SIG-M5 (cell line): ENCODE measurements at regions not wholly inside any gene's neighbourhood (a gene's known extent, or its start where the extent isn't known, plus 50 kb on each side); places are given as distances from the start of the nearest gene placed in this dataset.
"Not testable (repeated sequence)": the region's sequence is repeated elsewhere in the genome, so short reads cannot be mapped to it uniquely, and the experiment has no call there.

Experiments used
- DNase-seq: peaks from one replicate; lab custom pipeline; 2025; lab: John Stamatoyannopoulos, UW

DNA sequence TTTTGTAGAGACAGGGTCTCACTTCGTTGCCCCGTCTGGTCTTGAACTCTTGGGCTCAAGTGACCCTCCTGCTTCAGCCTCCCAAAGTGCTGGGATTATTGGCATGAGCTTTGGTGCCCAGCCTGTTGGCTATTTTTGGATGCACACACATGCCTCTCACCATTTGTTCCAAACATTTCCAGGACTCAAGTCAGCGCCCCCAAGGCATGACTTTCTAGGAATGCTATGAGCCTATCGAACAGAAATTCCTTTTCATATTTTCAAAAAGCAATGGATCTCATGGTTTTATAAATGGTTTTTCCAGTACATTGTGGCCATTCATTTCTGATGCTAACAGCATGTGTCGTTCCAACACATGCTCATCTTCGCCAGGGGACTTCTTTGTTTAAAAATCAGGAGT, 119.3 kb upstream of the NAA20 start:
- no peak for DNase-seq

DNA sequence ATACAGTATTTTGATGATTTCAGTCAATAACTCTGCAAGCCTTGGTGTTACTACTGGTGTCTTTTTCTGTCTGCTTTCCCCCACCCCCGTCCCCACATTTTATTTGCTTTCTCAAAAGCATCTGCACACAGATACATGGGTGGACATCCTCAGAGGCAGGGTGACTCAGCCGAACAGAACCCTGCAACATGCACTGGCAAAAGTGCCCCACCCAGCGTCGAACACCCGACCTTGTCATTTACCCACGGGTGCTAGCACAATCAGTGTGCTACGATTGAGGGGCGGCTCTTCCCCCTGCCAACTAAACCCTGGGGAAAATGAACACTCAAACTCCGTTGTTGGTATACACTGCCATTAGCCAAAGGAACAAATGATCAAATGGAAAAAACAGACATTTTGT, 115.9 kb upstream of the NAA20 start:
- no peak for DNase-seq

DNA sequence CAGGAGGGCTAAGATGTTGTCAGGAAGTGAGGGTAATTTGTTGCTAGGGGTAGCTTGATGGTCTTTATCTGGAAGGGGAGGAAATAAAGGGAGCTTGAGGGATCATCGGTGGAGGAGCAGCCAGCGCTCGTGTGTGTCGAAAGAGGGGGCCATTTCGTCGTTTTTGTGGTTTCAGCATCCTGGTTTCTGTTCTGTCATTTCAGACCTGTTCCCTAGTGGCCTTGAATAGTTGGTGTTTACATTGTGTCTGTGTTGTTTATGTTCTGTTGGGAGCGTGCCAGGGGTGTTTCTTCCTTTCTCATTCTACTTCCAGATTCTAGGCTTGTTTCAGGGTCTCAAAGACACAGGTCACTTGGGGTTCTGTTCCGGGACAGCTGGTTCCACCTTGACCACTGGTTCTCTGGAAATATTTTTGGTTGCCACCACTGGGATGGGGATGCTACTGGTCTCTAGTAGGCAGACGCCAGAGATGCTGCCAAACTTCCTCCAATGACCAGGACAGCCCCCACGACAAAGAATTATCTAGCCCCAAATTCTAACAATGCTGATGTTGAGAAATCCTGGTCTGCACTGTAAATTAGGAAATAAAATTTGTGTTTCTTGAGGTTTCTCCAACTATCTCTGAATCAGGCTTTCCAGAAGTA, 113.9 kb upstream of the NAA20 start:
- peak; percentile 77 for DNase-seq

DNA sequence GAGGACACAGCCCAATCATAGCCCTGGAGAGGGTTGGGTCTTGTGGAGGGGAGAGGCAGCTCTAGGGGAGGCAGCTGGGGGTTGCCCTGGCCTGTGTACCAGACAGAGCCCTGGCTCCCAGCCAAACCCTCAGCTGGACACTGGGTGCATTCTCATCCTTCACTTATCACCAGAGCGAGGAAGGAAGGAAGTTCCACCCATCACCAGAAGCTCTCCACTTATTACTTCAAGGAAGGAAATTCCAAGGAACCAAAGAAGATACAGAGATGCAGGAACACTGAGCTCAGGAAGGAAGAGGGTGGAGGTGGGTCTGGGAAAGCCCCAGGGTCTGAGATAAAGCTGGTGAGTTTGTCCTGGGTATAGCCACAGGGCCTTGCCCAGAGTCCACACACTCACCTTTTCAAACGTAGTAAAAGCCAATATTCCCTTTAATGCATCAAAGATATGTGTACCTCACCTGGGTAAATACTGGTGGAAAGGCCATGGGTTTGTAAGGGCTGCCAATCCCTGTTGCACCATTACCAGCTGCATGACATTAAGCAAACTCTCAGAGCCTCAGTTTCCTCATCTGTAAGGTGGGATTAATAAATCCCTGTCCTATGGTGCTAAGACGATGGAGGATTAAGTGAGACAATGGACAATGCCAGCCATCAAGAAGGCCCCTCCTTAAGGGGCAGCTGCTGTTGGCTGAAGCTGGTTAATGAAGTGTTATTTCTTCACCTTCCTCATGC, 109.7 kb upstream of the NAA20 start:
- DNase-seq: no peak

DNA sequence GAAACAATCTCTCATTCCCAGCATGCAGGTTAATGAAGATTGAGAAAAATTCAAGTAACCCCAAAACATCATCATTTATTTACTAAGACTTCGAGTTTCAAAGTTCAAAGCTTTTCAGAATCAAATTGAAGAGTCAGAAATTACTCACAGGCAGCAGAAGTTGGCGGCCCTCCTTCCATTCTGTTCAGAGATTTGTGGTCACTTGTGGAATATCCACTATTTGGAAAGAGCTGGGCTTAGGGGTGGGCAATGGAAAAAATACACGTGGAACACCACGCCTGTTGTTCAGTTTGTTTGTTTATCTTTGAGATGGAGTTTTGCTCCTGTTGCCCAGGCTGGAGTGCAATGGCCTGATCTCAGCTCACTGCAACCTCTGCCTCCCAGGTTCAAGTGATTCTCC, 108.6 kb upstream of the NAA20 start:
- no peak for DNase-seq

DNA sequence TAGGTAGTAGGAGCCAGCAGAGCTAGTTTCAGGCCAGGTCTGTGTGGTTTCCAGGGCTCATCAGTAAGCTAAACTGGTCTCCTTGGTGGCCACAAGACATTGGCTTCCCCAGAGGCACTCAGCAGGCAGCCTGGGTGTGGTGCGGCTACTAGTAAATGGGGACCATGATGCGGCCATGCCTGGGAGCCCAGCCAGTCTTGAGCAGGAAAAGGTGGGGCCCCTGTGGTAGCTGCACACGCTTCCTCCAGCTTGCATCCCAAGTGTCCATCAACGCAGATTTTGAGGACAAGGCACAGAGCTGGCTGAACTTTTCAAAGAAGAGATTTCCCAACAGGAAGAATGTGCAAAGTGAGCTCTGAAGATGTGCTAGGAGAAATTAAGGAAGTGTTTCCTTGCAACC, 107.4 kb upstream of the NAA20 start:
- no peak for DNase-seq

DNA sequence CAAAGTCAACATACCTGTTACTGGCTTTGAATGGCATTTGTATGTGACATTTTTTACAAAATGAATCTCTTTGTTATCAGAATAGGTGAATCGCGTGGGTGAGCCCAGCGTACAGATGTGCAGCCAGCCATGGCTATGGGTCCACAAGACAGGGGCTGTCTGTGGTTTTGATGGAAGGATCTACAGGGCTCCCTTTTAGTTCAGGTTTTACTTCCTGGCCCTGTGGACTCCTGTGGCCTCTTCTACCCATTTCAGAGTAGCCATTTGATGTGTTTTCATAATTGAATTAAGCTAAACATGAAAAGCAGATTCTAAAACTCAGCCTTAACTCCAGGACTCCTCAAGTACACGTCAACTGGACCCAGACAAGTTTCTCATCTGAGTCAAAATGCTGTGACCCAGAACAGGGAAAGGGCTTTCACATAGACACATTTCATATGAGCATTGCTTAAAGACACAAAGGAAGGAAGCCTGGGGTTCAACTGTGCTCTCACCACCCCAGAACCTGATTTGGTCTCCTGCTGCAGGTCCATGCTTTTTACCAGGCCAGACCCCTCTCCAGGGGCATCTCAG, 105.3 kb upstream of the NAA20 start:
- no peak for DNase-seq

DNA sequence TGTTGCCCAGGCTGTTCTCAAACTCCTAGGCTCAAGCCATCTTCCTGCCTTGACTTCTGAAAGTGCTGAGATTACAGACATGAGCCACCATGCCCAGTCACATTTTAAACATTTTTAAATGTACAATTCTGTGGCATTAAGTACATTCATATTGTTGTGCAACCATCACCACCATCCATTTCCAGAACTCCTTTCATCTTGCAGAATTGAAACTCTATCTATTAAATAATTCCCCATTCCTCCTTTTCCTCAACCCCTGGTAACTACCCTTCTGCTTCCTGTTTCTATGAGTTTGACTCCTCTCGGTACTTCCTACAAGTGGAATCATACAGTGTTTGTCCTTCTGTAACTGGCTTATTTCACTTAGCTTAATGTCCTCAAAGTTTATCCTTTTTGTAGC, 103.8 kb upstream of the NAA20 start:
- no peak for DNase-seq

DNA sequence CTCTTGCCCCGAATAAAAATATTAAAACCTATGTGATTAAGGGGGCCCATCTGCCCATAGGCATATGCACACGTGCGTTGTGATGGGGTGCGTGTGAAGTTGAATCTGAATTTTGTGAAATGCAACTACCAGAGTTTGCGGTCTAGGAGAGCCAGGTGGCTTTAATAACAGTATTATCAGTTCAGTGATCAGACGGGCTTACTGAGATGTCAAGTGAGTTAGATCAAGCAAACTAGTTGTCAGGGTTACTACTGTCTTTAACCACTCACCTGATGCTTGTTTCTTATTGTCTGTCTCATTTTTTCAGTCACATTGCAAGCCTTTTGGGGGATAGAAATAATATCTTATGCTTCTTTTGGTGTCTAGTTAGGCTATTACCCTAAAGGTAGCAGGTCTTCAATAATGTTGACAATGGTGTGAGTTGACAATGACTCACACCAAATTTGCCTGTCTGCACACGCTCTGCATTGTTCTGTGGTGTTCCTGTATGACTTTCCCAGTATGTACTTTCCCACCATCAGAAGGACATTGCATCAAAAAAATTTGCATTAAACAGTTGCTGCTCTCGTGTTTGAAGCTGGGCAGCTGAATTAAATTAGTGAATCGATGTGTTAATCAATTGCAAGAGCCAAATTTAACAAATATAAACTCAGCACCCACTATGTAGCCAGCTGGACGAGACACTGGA, 103.1 kb upstream of the NAA20 start:
- DNase-seq: no peak

DNA sequence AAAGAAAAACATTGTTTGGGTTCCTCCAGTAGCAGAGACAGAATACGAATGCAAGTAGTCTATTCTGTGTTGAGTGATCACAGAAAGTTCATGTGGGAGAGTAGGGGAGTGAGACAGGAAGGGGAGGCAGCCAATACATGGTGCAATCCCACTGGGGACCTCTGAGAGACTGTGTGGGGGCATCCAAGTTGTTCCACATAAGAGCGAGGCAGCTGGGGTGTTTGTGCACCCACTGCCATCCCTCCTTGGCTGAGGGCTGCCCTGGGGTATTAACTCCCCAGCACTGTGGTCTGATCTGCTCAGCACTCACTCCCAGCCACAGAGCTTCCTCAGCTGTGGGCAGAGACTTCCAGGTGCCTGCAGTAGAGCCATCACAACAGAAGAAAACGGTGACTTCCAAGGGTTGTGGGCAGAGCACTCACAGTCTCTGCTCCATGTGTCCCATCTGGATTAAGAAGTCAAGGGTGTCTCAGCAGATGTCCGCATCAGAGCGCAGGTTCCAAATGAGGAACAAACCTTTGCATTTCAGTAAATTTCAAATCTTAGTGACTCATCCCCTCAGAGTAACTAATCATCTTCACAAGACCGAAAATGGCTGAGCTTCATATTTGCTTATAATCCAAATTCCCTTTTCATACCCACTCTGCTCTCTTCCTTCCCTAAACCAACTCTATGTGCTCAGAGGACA, 101.9 kb upstream of the NAA20 start:
- peak; percentile 88 for DNase-seq

DNA sequence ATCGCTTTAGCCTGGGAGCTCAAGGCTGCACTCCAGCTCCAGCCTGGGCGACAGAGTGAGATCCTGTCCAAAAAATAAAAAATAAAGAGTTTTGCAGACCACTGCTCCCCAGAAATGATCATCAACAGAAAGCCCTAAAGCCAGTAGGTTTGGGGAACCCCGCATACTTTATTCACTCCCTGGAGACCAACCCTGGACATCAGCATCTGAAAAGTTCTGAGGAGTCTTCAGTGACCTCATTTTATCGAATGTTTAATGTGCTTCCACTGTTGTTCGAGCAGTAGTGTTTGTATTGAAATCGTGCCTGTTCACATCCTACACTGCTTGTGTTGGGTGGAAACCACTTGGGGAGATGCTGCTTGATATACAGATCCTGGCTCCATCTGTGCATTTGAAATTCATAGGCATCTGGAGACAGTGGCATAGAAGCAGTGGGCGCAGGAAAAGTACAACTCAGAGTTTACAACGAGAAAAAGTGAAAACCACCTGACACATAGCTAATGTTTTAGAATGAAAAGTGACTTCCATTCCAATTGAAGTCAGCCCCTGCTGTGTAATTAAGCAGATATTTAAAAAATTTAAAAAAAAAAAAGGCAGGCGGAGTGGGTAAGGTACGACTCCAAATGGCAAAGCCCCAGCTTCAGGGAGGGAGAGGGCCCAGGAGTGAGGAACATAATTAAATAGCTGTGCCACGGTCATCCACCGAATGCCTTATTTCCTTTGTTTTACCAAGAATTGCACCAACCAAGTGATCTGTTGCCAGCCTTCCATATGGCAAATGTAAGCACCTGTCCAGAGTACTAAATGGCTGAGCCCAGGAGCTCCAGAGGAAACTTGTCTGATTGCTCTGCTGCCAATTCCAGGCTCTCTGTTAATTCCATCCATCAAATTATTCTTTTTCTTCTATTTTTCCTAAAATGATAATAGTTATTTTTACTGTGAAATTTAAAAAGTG, 100.4 kb upstream of the NAA20 start:
- DNase-seq: no peak

DNA sequence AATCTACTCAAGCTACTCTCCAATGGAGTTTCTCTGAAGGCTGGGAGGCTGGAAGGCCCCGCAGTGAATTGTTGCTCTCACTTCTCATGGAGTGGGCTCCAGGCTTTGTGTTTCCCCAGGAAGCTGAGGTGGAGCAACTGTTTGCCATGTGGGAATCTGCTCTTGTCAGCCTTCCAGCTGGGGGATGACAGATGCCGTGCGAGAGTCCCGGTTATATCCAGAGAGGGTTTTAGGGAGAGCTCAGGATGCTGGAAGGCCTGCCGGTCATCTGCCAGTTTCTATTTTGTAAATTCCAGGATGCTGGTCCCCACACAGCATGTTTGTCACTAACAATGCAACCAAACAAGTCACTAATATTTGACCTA, 98.2 kb upstream of the NAA20 start:
- no peak for DNase-seq

DNA sequence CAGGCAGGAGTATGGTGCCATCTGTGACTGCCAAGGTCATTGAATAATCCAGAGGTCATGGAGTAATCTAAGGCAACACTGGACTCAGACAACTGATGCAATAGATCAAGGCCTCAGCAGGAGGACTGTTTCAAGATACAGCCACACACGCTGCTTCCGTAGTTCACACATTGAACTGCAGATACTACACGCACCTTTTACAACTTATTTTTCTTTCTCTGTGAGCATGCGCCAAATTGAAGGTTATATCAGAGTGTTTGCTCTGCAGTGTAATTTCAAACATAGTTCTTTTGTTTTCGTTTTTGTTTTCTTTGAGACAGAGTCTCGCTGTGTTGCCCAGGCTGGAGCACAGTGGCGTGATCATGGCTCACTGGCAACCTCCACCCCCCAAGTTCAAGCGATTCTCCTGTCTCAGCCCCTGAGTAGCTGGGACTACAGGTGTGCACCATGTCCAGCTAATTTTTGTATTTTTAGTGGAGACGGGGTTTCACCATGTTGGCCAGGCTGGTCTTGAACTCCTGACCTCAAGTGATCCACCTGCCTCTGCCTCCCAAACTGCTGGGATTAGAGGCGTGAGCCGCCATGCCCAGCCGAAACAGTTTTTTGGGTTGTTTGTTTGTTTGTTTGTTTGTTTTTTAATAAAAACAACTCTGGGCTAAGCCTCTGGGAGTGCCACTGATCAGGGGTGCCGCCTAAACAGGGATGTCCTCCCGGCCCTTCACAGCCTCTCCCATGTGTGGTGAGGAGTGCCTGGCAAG, 96.6 kb upstream of the NAA20 start:
- DNase-seq: no peak

DNA sequence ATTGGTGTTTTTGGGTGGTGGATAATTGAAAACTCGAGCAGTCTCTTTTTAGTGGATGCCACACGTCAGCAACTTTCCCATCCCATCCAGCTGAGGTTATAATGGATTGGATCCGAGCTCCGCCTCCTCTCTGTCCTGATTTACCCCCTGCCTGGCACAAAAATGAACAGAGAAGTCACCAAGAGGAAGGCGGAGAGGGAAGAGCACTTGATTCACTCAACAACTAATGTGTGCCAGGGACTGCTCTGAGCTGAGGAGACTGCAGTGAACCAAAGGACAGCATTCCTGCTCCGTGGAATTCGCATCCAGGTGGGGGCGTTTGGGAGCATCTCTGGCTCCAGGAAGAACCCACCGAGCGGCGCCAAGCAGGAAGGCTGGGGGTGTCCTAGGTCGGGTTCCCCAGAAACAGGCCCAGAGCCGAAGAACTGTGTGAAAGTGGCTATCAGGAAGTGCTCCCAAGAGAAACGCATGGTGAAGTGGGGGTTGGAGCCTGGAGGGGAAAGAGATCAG, 95.8 kb upstream of the NAA20 start:
- no peak for DNase-seq

DNA sequence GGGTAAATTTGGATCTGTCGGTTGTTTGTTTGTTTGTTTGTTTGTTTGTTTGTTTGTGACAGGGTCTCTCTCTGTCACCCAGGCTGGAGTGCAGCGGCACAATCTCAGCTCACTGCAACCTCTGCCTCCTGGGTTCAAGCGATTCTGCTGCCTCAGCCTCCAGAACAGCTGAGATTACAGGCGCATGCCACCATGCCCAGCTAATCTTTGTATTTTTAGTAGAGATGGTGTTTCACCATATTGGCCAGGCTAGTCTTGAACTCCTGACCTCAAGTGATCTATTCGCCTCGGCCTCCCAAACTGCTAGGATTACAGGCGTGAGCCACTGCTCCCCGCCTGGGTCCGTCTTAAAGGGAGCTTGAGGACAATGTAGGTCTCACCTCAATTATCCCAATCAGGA, 95.3 kb upstream of the NAA20 start:
- DNase-seq: not testable (repeated sequence)

DNA sequence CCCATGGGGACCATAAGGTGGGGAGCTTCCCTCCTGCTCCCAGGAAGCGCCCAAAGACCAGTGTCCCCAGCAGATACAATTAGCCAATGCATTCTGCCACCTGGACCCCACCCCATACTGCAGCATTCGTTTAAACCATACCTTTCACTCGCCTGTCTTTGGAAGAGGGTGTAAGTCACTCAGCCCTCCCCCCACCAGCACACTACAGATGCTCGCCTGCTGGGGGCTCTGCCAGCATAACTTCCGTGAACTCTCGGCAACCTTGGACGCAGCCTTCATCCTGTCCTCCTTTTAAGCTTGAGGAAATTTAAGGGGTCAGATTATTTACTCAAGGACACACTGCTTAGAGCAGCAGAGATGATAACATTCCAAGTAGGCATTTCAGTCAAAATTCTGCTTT, 94.4 kb upstream of the NAA20 start:
- no peak for DNase-seq

DNA sequence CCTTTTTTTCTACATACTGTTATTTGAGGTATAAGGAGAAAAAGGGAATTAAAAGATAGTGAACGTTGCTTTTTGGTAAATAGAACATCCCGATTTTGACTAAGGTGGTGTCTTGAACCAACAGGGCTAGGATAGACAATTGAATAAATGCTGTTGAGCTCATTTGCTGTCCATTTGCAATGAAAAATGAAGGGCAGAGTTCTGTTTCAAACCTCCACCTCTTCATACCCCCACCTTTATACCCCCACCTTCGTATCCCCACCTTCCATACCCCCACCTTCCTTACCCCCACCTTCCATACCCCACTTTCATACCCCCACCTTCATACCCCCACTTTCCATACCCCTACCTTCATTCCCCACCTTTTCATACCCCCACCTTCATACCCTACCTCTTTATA, 93.4 kb upstream of the NAA20 start:
- no peak for DNase-seq

DNA sequence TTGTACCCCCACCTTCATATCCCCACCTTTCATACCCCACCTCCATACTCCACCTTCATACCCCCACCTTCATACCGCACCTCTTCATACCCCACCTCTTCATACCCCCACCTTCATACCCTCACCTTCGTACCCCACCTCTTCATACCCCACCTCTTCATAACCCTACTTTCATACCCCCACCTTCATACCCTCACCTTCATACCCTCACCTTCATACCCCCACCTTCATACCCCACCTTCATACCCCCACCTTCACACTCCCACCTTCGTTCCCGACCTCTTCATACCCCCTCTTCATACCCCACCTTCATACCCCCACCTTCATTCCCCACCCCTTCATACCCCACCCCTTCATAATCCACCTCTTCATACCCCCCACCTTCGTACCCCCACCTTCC, 92.9 kb upstream of the NAA20 start:
- DNase-seq: no peak

DNA sequence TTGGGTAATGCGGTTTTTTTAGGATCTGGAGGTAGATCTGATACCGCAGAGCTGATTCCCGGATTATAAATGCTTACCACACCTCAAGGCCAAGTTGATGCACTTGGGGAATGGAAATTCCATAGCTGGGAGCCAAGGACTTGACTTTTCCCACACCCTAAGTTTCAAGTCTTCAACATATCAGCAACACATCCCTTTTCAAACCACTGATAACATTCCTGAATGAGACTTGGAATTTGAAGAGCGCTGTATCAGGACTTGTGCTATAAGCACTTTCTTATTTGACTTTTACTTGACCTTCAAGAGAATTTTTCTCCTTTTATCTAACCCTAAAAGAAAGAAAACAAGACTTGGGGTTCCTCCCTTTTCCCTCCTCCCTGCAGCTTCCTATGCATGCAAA, 90.6 kb upstream of the NAA20 start:
- DNase-seq: no peak

DNA sequence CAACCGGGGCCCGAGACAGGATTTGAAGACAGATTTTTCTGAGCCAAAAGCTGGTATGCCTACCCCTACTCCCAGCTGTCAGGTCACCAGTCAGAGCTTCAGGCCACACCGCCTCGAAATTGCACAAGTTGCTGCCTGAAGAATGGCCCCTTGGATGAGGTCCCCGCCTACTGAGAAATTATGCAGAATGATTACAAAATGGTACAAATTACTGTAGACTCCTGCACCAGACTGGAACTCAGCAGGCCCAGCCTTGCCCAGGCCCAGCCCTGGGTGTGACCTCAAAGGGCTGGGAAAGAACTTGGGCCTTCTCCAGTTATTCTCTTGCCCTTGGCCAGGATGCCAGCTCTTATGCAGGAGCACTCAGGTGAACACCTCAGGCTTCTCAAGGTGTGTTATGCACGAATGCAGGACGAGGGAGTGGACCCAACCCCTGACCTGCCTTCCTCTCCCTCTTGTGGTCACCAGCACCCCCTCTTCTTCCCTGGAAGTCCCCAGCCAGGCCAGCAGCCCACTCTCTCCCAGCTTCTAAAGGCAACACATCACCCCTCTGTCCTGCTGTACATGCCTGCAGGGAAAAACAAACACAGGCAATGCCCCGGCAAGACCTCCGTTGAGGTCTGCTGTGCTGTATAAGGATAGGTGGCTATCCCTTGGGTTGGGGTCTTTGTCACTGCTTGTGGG, 88.7 kb upstream of the NAA20 start:
- DNase-seq: no peak
